CD14-positive monocyte (primary cell): ENCODE measurements at regions not wholly inside any gene's neighbourhood (a gene's known extent, or its start where the extent isn't known, plus 50 kb on each side); places are given as distances from the start of the nearest gene placed in this dataset.

ENCODE experiments used
- DNase-seq, 3 donors: peaks; one replicate each; pipeline ENCODE4 v3.0.0-alpha.2; 2011 to 2022
- H2AFZ ChIP-seq: 2 replicates; pipeline ENCODE4 v1.6.0; 2012; ENCODE audit warnings: mild to moderate bottlenecking, low read depth, low read length, inconsistent platforms; ENCODE audit not compliant: insufficient read depth, poor library complexity, severe bottlenecking
- H3K27ac ChIP-seq, 2 donors: 1 replicate in 1 of 2; 2 replicates in 1 of 2; pipeline ENCODE4 v1.5.1; 2012 to 2013; ENCODE audit warnings: low read length in 2 of 2, control low read depth in 1 of 2, inconsistent platforms in 1 of 2, low read depth in 1 of 2, mild to moderate bottlenecking in 1 of 2
- H3K27me3 ChIP-seq, 2 donors: one replicate each; pipeline versions ENCODE4 v1.6.0 to v1.6.1; 2011 to 2013; ENCODE audit warnings: low read length in 2 of 2; ENCODE audit not compliant: control insufficient read depth in 2 of 2, insufficient read depth in 2 of 2
- H3K36me3 ChIP-seq, 2 donors: replicated peaks in 1 of 2; 1 replicate in 1 of 2; 2 replicates in 1 of 2; pipeline versions ENCODE4 v1.5.1 to v1.6.1; 2012 to 2013; ENCODE audit warnings: low read length in 2 of 2, control low read depth in 1 of 2, inconsistent platforms in 1 of 2, mild to moderate bottlenecking in 1 of 2; ENCODE audit not compliant: insufficient read depth in 2 of 2, control insufficient read depth in 1 of 2
- H3K4me1 ChIP-seq, 2 donors: 1 replicate in 1 of 2; 2 replicates in 1 of 2; pipeline versions ENCODE4 v1.5.1 to v1.6.1; 2012 to 2013; ENCODE audit warnings: low read length in 2 of 2, control low read depth in 1 of 2, inconsistent platforms in 1 of 2, mild to moderate bottlenecking in 1 of 2, moderate library complexity in 1 of 2; ENCODE audit not compliant: insufficient read depth in 2 of 2, control insufficient read depth in 1 of 2
- H3K4me2 ChIP-seq: replicated peaks from 2 replicates; pipeline ENCODE3; 2012; ENCODE audit warnings: low read length, moderate library complexity, mild to moderate bottlenecking; ENCODE audit not compliant: poor library complexity, severe bottlenecking; ENCODE audit errors: extremely low read depth
- H3K4me3 ChIP-seq, 3 experiments: fragments of 200-600 bp in 1 of 3; sonication (generic) in 1 of 3; replicated peaks in 1 of 3; 1 replicate in 2 of 3; 2 replicates in 1 of 3; pipeline ENCODE4 v1.5.1; 2011 to 2013; ENCODE audit warnings: low read length in 3 of 3, mild to moderate bottlenecking in 3 of 3, control low read depth in 2 of 3, low read depth in 2 of 3, inconsistent platforms in 1 of 3, moderate library complexity in 1 of 3
- H3K79me2 ChIP-seq: 2 replicates; pipeline ENCODE4 v1.6.0; 2012; ENCODE audit warnings: mild to moderate bottlenecking, control low read depth, inconsistent platforms, low read length, moderate library complexity; ENCODE audit not compliant: insufficient read depth
- H3K9ac ChIP-seq: 2 replicates; pipeline ENCODE4 v1.6.0; 2017; ENCODE audit warnings: low read length, mild to moderate bottlenecking; ENCODE audit not compliant: insufficient read depth, poor library complexity, severe bottlenecking
- H3K9me3 ChIP-seq, 2 donors: replicated peaks in 1 of 2; 1 replicate in 1 of 2; 2 replicates in 1 of 2; pipeline versions ENCODE4 v1.5.1 to v1.6.1; 2012 to 2013; ENCODE audit warnings: low read length in 2 of 2, control low read depth in 1 of 2; ENCODE audit not compliant: control insufficient read depth in 1 of 2, insufficient read depth in 1 of 2
- H4K20me1 ChIP-seq: 2 replicates; pipeline ENCODE4 v1.6.0; 2012; ENCODE audit warnings: mild to moderate bottlenecking, low read length, control low read depth, moderate library complexity; ENCODE audit not compliant: insufficient read depth
- H3K27ac Mint-ChIP-seq, 7 donors: one replicate each; pipeline ENCODE4 v1.8.0; 2020; ENCODE audit warnings: mild to moderate bottlenecking in 7 of 7, mixed read lengths in 7 of 7, moderate library complexity in 6 of 7, inconsistent platforms in 2 of 7
- H3K27me3 Mint-ChIP-seq, 3 donors: one replicate each; pipeline ENCODE4 v1.8.0; 2021 to 2022; ENCODE audit warnings: low read depth in 3 of 3, mild to moderate bottlenecking in 3 of 3, mixed read lengths in 3 of 3, moderate library complexity in 3 of 3, inconsistent platforms in 1 of 3
- H3K36me3 Mint-ChIP-seq, 2 donors: one replicate each; pipeline ENCODE4 v1.8.0; 2020; ENCODE audit warnings: mixed read lengths in 2 of 2, inconsistent platforms in 1 of 2, mild to moderate bottlenecking in 1 of 2
- H3K4me1 Mint-ChIP-seq: one replicate; pipeline ENCODE4 v1.8.0; 2020; ENCODE audit warnings: mild to moderate bottlenecking, mixed read lengths
- H3K4me3 Mint-ChIP-seq, 2 donors: one replicate each; pipeline ENCODE4 v1.8.0; 2020; ENCODE audit warnings: mild to moderate bottlenecking in 2 of 2, mixed read lengths in 2 of 2, moderate library complexity in 1 of 2
- H3K9me3 Mint-ChIP-seq, 7 donors: one replicate each; pipeline ENCODE4 v1.8.0; 2020 to 2022; ENCODE audit warnings: mixed read lengths in 7 of 7, mild to moderate bottlenecking in 6 of 7, moderate library complexity in 6 of 7, inconsistent platforms in 2 of 7
- WGBS: methylation state at CpG from one replicate; pipeline ENCODE4 v1.1.5; 2013; ENCODE audit warnings: missing lambda C conversion rate; ENCODE audit not compliant: insufficient coverage; 5-methylcytosine and 5-hydroxymethylcytosine counted together
- intact Hi-C, 2 donors: fragments of 100-400 bp; cut with micrococcal nuclease; formaldehyde crosslinking; loops; one replicate each; pipeline versions ENCODE4 v1.15.0 to v1.15.1; 2023
- TF ChIP-seq, protein P1 (sequence below): fragments of 200-600 bp; IDR thresholded peaks from one replicate; pipeline ENCODE4 v1.8.0; 2022; ENCODE audit warnings: antibody characterized with exemption, mild to moderate bottlenecking

DNA sequence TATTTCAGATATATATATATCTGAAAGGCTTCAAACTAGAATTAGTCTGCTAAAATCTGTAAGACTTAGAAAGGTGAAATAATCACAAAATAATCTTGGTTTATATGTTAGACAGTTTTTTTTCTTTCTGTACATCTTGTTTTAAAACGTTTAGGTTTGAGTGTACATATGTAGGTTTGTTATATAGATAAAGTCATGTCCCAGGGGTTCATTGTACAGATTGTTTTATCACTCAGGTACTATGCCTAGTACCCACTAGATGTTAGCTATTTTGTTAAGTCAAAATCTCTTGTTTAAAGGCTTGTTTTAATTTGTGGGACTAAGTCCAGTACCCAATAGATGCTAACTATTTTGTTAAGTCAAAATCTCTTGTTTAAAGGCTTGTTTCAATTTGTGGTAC is 1339.0 kb upstream of the CITED2 start:
- H3K4me3 Mint-ChIP-seq = no peak overlapping the region
- Histone ChIP-seq H3K4me1 (no peaks in the 10 kb centered on the region), H3K4me3 (no peak overlapping the region), H4K20me1 (no peaks in the 10 kb centered on the region), H3K27ac (no peak overlapping the region), H3K27me3 (no peaks in the 10 kb centered on the region), H3K4me2 (no peak overlapping the region), H3K79me2 (no peaks in the 10 kb centered on the region), H3K9me3 (peaks cover 4 to 5% of the 10 kb centered on the region in 2 donors), H3K36me3 (no peaks in the 10 kb centered on the region), H2AFZ (no peak overlapping the region), H3K9ac (no peak overlapping the region)
- WGBS = no CpG with 5 or more reads among the region's 1 CpG
- H3K27ac Mint-ChIP-seq = no peak overlapping the region
- DNase-seq = no peak
- H3K4me1 Mint-ChIP-seq = no peaks in the 10 kb centered on the region
- peaks cover 0 to 1% (median 0%) of the 10 kb centered on the region in 3 donors for H3K27me3 Mint-ChIP-seq
- peaks cover 0 to 20% (median 8%) of the 10 kb centered on the region in 7 donors for H3K9me3 Mint-ChIP-seq
- no peaks in the 10 kb centered on the region for H3K36me3 Mint-ChIP-seq
- intact Hi-C loops = no loop called here
- TF ChIP-seq, protein P1, sequence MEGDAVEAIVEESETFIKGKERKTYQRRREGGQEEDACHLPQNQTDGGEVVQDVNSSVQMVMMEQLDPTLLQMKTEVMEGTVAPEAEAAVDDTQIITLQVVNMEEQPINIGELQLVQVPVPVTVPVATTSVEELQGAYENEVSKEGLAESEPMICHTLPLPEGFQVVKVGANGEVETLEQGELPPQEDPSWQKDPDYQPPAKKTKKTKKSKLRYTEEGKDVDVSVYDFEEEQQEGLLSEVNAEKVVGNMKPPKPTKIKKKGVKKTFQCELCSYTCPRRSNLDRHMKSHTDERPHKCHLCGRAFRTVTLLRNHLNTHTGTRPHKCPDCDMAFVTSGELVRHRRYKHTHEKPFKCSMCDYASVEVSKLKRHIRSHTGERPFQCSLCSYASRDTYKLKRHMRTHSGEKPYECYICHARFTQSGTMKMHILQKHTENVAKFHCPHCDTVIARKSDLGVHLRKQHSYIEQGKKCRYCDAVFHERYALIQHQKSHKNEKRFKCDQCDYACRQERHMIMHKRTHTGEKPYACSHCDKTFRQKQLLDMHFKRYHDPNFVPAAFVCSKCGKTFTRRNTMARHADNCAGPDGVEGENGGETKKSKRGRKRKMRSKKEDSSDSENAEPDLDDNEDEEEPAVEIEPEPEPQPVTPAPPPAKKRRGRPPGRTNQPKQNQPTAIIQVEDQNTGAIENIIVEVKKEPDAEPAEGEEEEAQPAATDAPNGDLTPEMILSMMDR = no peak

DNA sequence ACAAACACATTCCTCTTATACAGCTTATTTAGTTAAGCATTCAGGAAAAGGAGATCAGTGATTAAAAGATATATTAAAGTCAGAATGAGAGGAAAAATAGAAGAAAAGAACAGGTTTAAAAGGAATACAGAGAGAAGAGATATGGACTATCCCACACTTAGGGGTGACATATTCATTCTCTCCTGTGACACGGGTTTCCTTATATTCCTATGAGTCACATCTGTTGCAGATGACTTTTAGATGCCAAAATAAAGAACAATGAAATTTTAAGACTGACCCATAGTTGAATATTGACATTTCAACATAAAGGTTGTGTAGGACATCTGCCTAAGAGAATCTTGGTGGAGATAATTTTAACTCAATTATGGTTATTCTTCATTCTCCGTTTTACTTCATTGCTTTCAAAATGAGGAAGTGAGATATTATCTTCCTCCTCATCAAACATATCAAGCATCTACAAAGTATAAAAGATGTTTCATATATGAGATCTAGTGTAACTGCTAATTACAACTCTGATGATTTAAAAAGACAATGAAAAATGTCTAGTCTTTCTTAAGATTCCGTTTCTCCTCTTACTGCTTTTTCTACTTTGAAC is 1336.7 kb upstream of the CITED2 start:
- TF ChIP-seq, protein P1 = no peak
- Histone ChIP-seq H3K27ac (no peak overlapping the region), H3K4me1 (no peaks in the 10 kb centered on the region), H2AFZ (no peak overlapping the region), H3K9ac (no peak overlapping the region), H3K4me2 (no peak overlapping the region), H4K20me1 (no peaks in the 10 kb centered on the region), H3K4me3 (no peak overlapping the region), H3K36me3 (no peaks in the 10 kb centered on the region), H3K79me2 (no peaks in the 10 kb centered on the region), H3K9me3 (peaks cover 0 to 7% of the 10 kb centered on the region in 2 donors), H3K27me3 (no peaks in the 10 kb centered on the region)
- intact Hi-C loops = no loop called here
- Mint-ChIP-seq H3K4me3 (no peak overlapping the region), H3K36me3 (no peaks in the 10 kb centered on the region), H3K9me3 (peaks cover 0 to 11% (median 9%) of the 10 kb centered on the region in 7 donors), H3K27me3 (peaks cover 0 to 2% (median 0%) of the 10 kb centered on the region in 3 donors), H3K27ac (no peak overlapping the region), H3K4me1 (no peaks in the 10 kb centered on the region)
- no peak for DNase-seq
- WGBS = no CpG with 5 or more reads among the region's 3 CpGs
